ENCODE measurements at regions not wholly inside any gene's neighbourhood (a gene's known extent, or its start where the extent isn't known, plus 50 kb on each side); places are given as distances from the start of the nearest gene placed in this dataset.

- DNase-seq, result no peak
Observed at GRCh38 chr4:122555216-122555615, 65.7 kb downstream of the IL21 start.

- no peak for DNase-seq
Observed at GRCh38 chr4:122553432-122553831, 67.4 kb downstream of the IL21 start.

GRCh38 chr4:122552898-122553297 is 68.0 kb downstream of the IL21 start:
- DNase-seq, result no peak

- no peak for DNase-seq
Observed at GRCh38 chr4:122548886-122549630, 71.8 kb downstream of the IL21 start.

- DNase-seq, result no peak
Observed at GRCh38 chr4:122548452-122548851, 72.4 kb downstream of the IL21 start.

- peak; percentile 21 for DNase-seq
Observed at GRCh38 chr4:122542411-122543236, 78.2 kb downstream of the IL21 start.

GRCh38 chr4:122541996-122542395 is 78.9 kb downstream of the IL21 start:
- DNase-seq, result no peak

- DNase-seq, result no peak
Observed at GRCh38 chr4:122540838-122541237, 80.0 kb downstream of the IL21 start.

- peak; percentile 23 for DNase-seq
Observed at GRCh38 chr4:122539861-122540465, 80.9 kb downstream of the IL21 start.

- DNase-seq, result no peak
Observed at GRCh38 chr4:122537388-122538135, 81.0 kb upstream of the IL2 start.

GRCh38 chr4:122536001-122536400 is 79.5 kb upstream of the IL2 start:
- DNase-seq, result no peak

GRCh38 chr4:122534776-122535175 is 78.3 kb upstream of the IL2 start:
- DNase-seq, result no peak

GRCh38 chr4:122533841-122534240 is 77.3 kb upstream of the IL2 start:
- DNase-seq, result no peak

- no peak for DNase-seq
Observed at GRCh38 chr4:122532766-122533165, 76.2 kb upstream of the IL2 start.

GRCh38 chr4:122531514-122531913 is 75.0 kb upstream of the IL2 start:
- DNase-seq, result peak; percentile 34

- DNase-seq, result no peak
Observed at GRCh38 chr4:122531038-122531437, 74.5 kb upstream of the IL2 start.

GRCh38 chr4:122528879-122529278 is 72.4 kb upstream of the IL2 start:
- no peak for DNase-seq

- no peak for DNase-seq
Observed at GRCh38 chr4:122525865-122526264, 69.3 kb upstream of the IL2 start.

- no peak for DNase-seq
Observed at GRCh38 chr4:122524176-122524575, 67.7 kb upstream of the IL2 start.

GRCh38 chr4:122522944-122523343 is 66.4 kb upstream of the IL2 start:
- DNase-seq, result no peak

- DNase-seq, result no peak
Observed at GRCh38 chr4:122517345-122517744, 60.8 kb upstream of the IL2 start.

GRCh38 chr4:122516376-122516775 is 59.9 kb upstream of the IL2 start:
- no peak for DNase-seq

GRCh38 chr4:122514671-122515070 is 58.1 kb upstream of the IL2 start:
- DNase-seq, result no peak
